Activated T-helper 17 cell treated with anti-CD3 and anti-CD28 coated beads, Interleukin-2, amount 50 U/mL, for 72 hours (primary cell): ENCODE measurements at regions not wholly inside any gene's neighbourhood (a gene's known extent, or its start where the extent isn't known, plus 50 kb on each side); places are given as distances from the start of the nearest gene placed in this dataset.
"Not testable (repeated sequence)": the region's sequence is repeated elsewhere in the genome, so short reads cannot be mapped to it uniquely, and the experiment has no call there.

Source experiments
- ATAC-seq: fragments of 150-1000 bp; cut with Tn5 transposase; replicated peaks from 2 replicates; pipeline ENCODE4 v1.10.0; 2021; ENCODE audit warnings: mild to moderate bottlenecking, moderate library complexity
- H3K27ac Mint-ChIP-seq: one replicate; pipeline ENCODE4 v1.8.0; 2022; ENCODE audit warnings: mixed read lengths
- H3K27me3 Mint-ChIP-seq: one replicate; pipeline ENCODE4 v1.8.0; 2022; ENCODE audit warnings: mixed read lengths
- H3K36me3 Mint-ChIP-seq: one replicate; pipeline ENCODE4 v1.8.0; 2022; ENCODE audit warnings: low read depth, mild to moderate bottlenecking, mixed read lengths
- H3K4me1 Mint-ChIP-seq: one replicate; pipeline ENCODE4 v1.8.0; 2022; ENCODE audit warnings: mixed read lengths
- H3K4me3 Mint-ChIP-seq: one replicate; pipeline ENCODE4 v1.8.0; 2022; ENCODE audit warnings: mild to moderate bottlenecking, mixed read lengths
- H3K9me3 Mint-ChIP-seq: one replicate; pipeline ENCODE4 v1.8.0; 2022; ENCODE audit warnings: mixed read lengths

GRCh38 chr14:105711044-105711620 is 184.7 kb downstream of the TMEM121 start:
- ATAC-seq, result no peak
- Mint-ChIP-seq H3K4me3 (no peak overlapping the region), H3K36me3 (no peaks in the 10 kb centered on the region), H3K4me1 (no peaks in the 10 kb centered on the region), H3K27ac (no peak overlapping the region), H3K27me3 (no peaks in the 10 kb centered on the region), H3K9me3 (no peaks in the 10 kb centered on the region)

- ATAC-seq, result no peak
- H3K36me3 Mint-ChIP-seq, result no peaks in the 10 kb centered on the region
- H3K27ac Mint-ChIP-seq, result no peak overlapping the region
- H3K9me3 Mint-ChIP-seq, result no peaks in the 10 kb centered on the region
- H3K27me3 Mint-ChIP-seq, result no peaks in the 10 kb centered on the region
- H3K4me1 Mint-ChIP-seq, result no peaks in the 10 kb centered on the region
- no peak overlapping the region for H3K4me3 Mint-ChIP-seq
Observed at GRCh38 chr14:105711841-105712460, 185.6 kb downstream of the TMEM121 start.

GRCh38 chr14:105712670-105713069 is 186.3 kb downstream of the TMEM121 start:
- not testable (repeated sequence) for H3K9me3 Mint-ChIP-seq, ATAC-seq, H3K4me1 Mint-ChIP-seq, H3K4me3 Mint-ChIP-seq, H3K27me3 Mint-ChIP-seq, H3K27ac Mint-ChIP-seq, H3K36me3 Mint-ChIP-seq

DNA sequence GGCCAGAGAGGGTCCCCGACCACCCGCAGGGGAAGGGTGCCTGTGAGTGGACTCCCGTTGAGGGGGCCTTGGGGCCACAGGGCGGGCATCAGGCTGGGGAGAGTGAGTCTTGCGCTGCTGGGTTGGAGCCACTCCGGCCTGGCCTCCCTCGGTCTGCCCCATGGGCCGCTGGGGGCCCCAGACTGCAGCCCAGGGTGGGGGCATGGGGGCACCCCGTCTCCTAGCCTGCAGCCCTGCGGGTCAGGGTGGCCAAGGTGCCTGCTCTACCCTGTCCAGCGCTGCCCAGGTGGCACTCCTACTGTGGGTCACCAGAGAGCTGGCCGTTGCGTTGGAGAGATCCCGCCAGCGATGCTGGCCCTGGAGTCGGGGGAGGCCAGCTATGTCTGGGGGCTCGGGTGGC is 186.8 kb downstream of the TMEM121 start:
- not testable (repeated sequence) for ATAC-seq, H3K9me3 Mint-ChIP-seq, H3K4me3 Mint-ChIP-seq, H3K4me1 Mint-ChIP-seq, H3K27me3 Mint-ChIP-seq, H3K27ac Mint-ChIP-seq, H3K36me3 Mint-ChIP-seq

DNA sequence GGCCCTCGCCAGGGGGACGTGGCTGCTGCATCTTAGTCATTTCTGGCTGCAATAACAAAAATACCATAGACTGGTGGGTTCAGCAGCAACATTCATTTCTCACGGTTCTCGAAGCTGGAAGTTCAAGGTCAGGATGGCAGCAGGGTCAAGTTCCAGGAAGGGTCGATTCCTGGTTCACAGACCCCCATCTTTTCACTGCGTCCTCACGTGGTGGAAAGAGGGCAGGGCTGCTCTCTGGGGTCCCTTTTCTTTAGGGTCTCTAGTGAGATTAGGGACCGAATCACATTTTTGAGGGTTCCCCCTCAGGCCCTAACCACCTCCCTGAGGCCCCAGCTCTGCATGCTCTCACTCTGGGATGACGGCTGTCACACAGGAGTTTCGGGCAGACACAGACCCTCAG is 187.5 kb downstream of the TMEM121 start:
- not testable (repeated sequence) for ATAC-seq, H3K4me3 Mint-ChIP-seq, H3K36me3 Mint-ChIP-seq, H3K27ac Mint-ChIP-seq, H3K4me1 Mint-ChIP-seq, H3K27me3 Mint-ChIP-seq, H3K9me3 Mint-ChIP-seq

- ATAC-seq, H3K36me3 Mint-ChIP-seq, H3K9me3 Mint-ChIP-seq, H3K4me1 Mint-ChIP-seq, H3K4me3 Mint-ChIP-seq, H3K27me3 Mint-ChIP-seq, H3K27ac Mint-ChIP-seq: not testable (repeated sequence)
Observed at GRCh38 chr14:105718787-105719186, 192.4 kb downstream of the TMEM121 start.

- H3K27ac Mint-ChIP-seq, result not testable (repeated sequence)
Observed at GRCh38 chr14:105720106-105720505, 193.7 kb downstream of the TMEM121 start.

GRCh38 chr14:105720852-105721601 is 194.6 kb downstream of the TMEM121 start:
- H3K4me3 Mint-ChIP-seq, H3K4me1 Mint-ChIP-seq, H3K9me3 Mint-ChIP-seq, H3K36me3 Mint-ChIP-seq, ATAC-seq, H3K27me3 Mint-ChIP-seq, H3K27ac Mint-ChIP-seq: not testable (repeated sequence)

More at GRCh38 chr14:105720106-105720505, 193.7 kb downstream of the TMEM121 start:
- H3K9me3 Mint-ChIP-seq, H3K4me1 Mint-ChIP-seq, H3K36me3 Mint-ChIP-seq, H3K27me3 Mint-ChIP-seq, ATAC-seq, H3K4me3 Mint-ChIP-seq: not testable (repeated sequence)

DNA sequence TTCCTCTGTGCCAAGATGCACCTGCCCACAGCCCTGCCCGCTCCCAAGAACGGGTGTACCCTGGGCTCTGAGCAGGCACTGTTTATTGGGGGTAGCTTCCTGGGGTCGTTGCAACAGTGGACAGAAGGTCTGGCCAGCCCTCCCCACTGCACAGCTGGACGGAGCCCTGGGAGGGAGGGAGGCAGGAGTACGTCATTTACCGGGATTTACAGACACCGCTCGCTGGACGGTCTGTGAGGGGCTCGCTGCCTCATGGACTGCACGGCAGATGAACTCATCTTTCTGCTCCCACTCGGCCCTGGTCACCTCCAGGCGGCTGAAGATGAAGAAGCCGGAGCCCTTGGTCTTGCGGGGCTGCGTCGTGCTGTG is 195.2 kb downstream of the TMEM121 start:
- not testable (repeated sequence) for H3K9me3 Mint-ChIP-seq, H3K27ac Mint-ChIP-seq, H3K27me3 Mint-ChIP-seq, ATAC-seq, H3K36me3 Mint-ChIP-seq, H3K4me3 Mint-ChIP-seq, H3K4me1 Mint-ChIP-seq

DNA sequence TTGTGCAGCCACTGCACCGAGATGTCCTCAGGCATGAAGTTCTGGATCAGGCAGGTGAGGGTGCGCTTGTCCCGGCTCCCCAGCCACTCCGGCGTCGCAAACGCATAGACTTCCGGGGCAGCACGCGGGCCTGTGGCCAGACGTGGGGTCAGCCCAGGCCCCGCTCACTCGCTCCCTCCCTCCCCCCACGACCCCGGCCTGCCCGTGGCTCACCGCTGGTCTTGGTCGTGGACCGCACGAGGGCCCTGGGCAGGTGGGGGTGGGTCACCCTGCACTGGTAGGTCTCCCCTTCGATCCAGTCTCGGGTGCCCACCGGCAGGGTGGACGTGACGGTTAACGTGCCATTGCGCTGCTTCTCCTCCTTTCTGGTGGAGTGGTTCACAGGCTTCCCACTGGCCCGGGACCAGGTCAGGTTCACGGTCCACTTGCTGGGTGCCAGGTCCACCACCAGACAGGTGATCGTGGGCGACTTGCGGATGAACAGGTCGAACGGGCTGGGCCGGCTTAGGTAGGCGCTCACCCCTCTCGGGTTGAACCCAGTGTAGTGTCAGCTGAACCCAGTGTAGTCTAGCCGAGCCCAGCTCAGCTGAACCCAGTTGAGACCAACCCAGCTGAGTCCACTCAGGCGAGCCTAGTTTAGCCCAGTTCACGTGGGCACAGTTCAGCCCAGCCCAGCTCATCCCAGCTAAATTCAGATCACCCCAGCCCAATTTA is 195.8 kb downstream of the TMEM121 start:
- not testable (repeated sequence) for H3K27ac Mint-ChIP-seq, H3K27me3 Mint-ChIP-seq, H3K36me3 Mint-ChIP-seq, H3K4me1 Mint-ChIP-seq, H3K4me3 Mint-ChIP-seq, H3K9me3 Mint-ChIP-seq, ATAC-seq

GRCh38 chr14:105723271-105723670 is 196.9 kb downstream of the TMEM121 start:
- not testable (repeated sequence) for H3K27ac Mint-ChIP-seq, H3K36me3 Mint-ChIP-seq, ATAC-seq, H3K4me1 Mint-ChIP-seq, H3K9me3 Mint-ChIP-seq, H3K4me3 Mint-ChIP-seq, H3K27me3 Mint-ChIP-seq

DNA sequence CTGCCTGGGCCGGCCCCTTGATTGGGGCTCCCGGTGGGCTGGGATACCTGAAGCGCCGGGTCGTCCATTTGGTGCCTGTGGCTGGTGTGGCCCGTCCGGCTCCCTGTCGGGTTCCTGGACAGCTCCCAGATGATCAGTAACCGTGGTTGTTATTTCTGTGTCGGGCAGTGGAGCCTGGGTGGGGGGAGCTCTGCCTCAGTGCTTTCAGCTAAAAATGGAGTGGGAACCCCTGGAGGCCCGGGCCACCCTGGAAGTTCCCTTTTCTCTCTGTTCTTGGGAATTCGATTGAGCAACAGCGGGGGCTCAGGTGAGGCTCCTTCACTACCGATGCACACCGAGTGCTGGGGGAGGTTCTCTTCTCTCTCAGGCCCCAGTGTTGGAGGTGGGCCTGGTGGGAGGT is 197.4 kb downstream of the TMEM121 start:
- not testable (repeated sequence) for H3K27ac Mint-ChIP-seq, H3K4me3 Mint-ChIP-seq, H3K36me3 Mint-ChIP-seq, ATAC-seq, H3K4me1 Mint-ChIP-seq, H3K9me3 Mint-ChIP-seq, H3K27me3 Mint-ChIP-seq

DNA sequence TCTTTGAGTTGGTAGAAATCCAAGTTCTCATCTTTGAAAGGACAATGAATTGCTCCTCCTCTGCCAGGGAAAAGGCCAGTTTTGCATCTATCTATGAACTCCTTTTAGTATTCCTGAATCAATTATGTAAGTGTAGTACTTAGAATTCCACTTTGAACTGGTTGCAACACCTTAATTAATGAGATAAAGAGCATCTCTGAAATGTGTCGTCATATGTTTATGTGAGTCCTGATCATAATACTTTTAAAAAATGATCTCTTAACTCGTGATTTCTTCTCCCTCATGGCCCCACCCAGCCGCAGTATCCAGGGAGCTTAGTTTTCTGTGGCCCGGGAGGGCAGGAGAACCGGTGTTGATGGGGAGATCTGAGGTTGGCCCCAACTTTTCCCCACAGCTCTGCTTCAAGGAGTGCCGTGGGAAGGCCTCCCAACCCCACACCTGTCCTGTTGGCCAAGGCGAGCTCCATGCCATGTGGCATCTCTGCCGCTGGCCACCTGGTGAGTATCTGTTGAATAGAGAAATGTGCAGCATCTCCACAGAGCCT is 203.5 kb downstream of the TMEM121 start:
- not testable (repeated sequence) for H3K9me3 Mint-ChIP-seq, ATAC-seq, H3K4me1 Mint-ChIP-seq, H3K27ac Mint-ChIP-seq, H3K36me3 Mint-ChIP-seq, H3K4me3 Mint-ChIP-seq
- peaks cover 10% of the 10 kb centered on the region for H3K27me3 Mint-ChIP-seq

- H3K27me3 Mint-ChIP-seq, result peaks cover 10% of the 10 kb centered on the region
- not testable (repeated sequence) for ATAC-seq, H3K4me3 Mint-ChIP-seq, H3K27ac Mint-ChIP-seq, H3K36me3 Mint-ChIP-seq, H3K4me1 Mint-ChIP-seq, H3K9me3 Mint-ChIP-seq
Observed at GRCh38 chr14:105730731-105731130, 204.3 kb downstream of the TMEM121 start.
